IMR-90 (cell line): ENCODE measurements at regions not wholly inside any gene's neighbourhood (a gene's known extent, or its start where the extent isn't known, plus 50 kb on each side); places are given as distances from the start of the nearest gene placed in this dataset.
A peak's percentile ranks its signal among the peaks of the same experiment; 100 is the strongest.

Experiments used
- ATAC-seq: fragments of 200-7000 bp; cut with Tn5 transposase; 2 replicates; pipeline ENCODE4 v1.9.1; 2020; ENCODE audit warnings: low read depth, mild to moderate bottlenecking, moderate library complexity
- BruUV-seq: library from RNA; stranded (reverse); fragments of 400-500 nt; replicated peaks from 2 replicates; lab custom pipeline; 2021; lab: Mats Ljungman, UMichigan
- CTCF ChIA-PET: fragments of 300-600 bp; formaldehyde crosslinking; extraction: SDS; loops from one replicate; lab custom pipeline; 2021; ENCODE audit warnings: antibody characterized with exemption; lab: Yijun Ruan, JAX
- POLR2A ChIA-PET: fragments of 300-600 bp; sonication (Branson Sonifier 250); formaldehyde crosslinking; loops from one replicate; lab custom pipeline; 2022; ENCODE audit warnings: antibody characterized with exemption; ENCODE audit not compliant: unreplicated experiment; lab: Charles Lee
- DNase-seq: peaks from one replicate; pipeline ENCODE4 v3.0.0; 2013
- H2AFZ ChIP-seq: replicated peaks from 2 replicates; pipeline ENCODE3; 2013; ENCODE audit warnings: low read length, mild to moderate bottlenecking; ENCODE audit not compliant: poor library complexity
- H2AK5ac ChIP-seq: 2 replicates; pipeline ENCODE4 v1.6.1; 2013; ENCODE audit warnings: low read depth, low read length, inconsistent platforms
- H2AK9ac ChIP-seq: replicated peaks from 2 replicates; pipeline ENCODE3; 2013; ENCODE audit warnings: mild to moderate bottlenecking, low read depth, low read length, moderate library complexity; ENCODE audit not compliant: poor library complexity
- H2BK120ac ChIP-seq: 2 replicates; pipeline ENCODE4 v1.6.1; 2013; ENCODE audit warnings: low read depth, low read length, inconsistent platforms
- H2BK15ac ChIP-seq: 3 replicates; pipeline ENCODE4 v1.6.1; 2013; ENCODE audit warnings: low read depth, low read length, inconsistent platforms
- H2BK20ac ChIP-seq: 2 replicates; pipeline ENCODE4 v1.6.1; 2013; ENCODE audit warnings: low read depth, mild to moderate bottlenecking, inconsistent platforms, low read length, moderate library complexity
- H2BK5ac ChIP-seq: 2 replicates; pipeline ENCODE4 v1.6.1; 2013; ENCODE audit warnings: mild to moderate bottlenecking, low read depth, low read length, inconsistent platforms; ENCODE audit not compliant: poor library complexity, severe bottlenecking
- H3K14ac ChIP-seq: replicated peaks from 2 replicates; pipeline ENCODE4 v1.6.1; 2013; ENCODE audit warnings: low read depth, low read length, inconsistent platforms
- H3K18ac ChIP-seq: 2 replicates; pipeline ENCODE4 v1.6.1; 2013; ENCODE audit warnings: low read depth, low read length, control low read depth
- H3K23ac ChIP-seq: 2 replicates; pipeline ENCODE4 v1.6.1; 2013; ENCODE audit warnings: low read depth, low read length, inconsistent platforms
- H3K27ac ChIP-seq: 2 replicates; pipeline ENCODE4 v1.5.1; 2013; ENCODE audit warnings: mild to moderate bottlenecking, control low read depth, low read length; ENCODE audit not compliant: insufficient read depth
- H3K27me3 ChIP-seq: 2 replicates; pipeline ENCODE4 v1.6.1; 2013; ENCODE audit warnings: low read length; ENCODE audit not compliant: control insufficient read depth, insufficient read depth
- H3K36me3 ChIP-seq: 2 replicates; pipeline ENCODE4 v1.6.1; 2013; ENCODE audit warnings: low read length, mixed read lengths; ENCODE audit not compliant: control insufficient read depth, insufficient read depth
- H3K4ac ChIP-seq: 2 replicates; pipeline ENCODE4 v1.6.1; 2013; ENCODE audit warnings: low read depth, low read length, inconsistent platforms
- H3K4me1 ChIP-seq: 2 replicates; pipeline ENCODE4 v1.6.1; 2013; ENCODE audit warnings: low read length, mixed read lengths; ENCODE audit not compliant: control insufficient read depth, insufficient read depth
- H3K4me2 ChIP-seq: 2 replicates; pipeline ENCODE4 v1.6.1; 2013; ENCODE audit warnings: low read depth, mild to moderate bottlenecking, control low read depth, low read length, moderate library complexity
- H3K4me3 ChIP-seq: 2 replicates; pipeline ENCODE4 v1.5.1; 2013; ENCODE audit warnings: low read depth, mild to moderate bottlenecking, control low read depth, low read length, moderate library complexity; ENCODE audit not compliant: insufficient read depth
- H3K56ac ChIP-seq: 2 replicates; pipeline ENCODE4 v1.6.1; 2013; ENCODE audit warnings: low read length, inconsistent platforms; ENCODE audit not compliant: insufficient read depth; ENCODE audit errors: extremely low read depth
- H3K79me1 ChIP-seq, 2 experiments: 2 replicates each; pipeline ENCODE4 v1.6.1; 2013; ENCODE audit warnings: low read length in 2 of 2, inconsistent platforms in 1 of 2, low read depth in 1 of 2
- H3K9ac ChIP-seq: 2 replicates; pipeline ENCODE4 v1.6.1; 2013; ENCODE audit warnings: low read depth, low read length, control low read depth
- H3K9me1 ChIP-seq: 2 replicates; pipeline ENCODE4 v1.6.1; 2013; ENCODE audit warnings: low read length, inconsistent platforms; ENCODE audit not compliant: insufficient read depth
- H3K9me3 ChIP-seq: 2 replicates; pipeline ENCODE4 v1.6.1; 2013; ENCODE audit warnings: low read length; ENCODE audit not compliant: control insufficient read depth, insufficient read depth
- H4K20me1 ChIP-seq: 2 replicates; pipeline ENCODE4 v1.6.1; 2013; ENCODE audit warnings: low read length, inconsistent platforms; ENCODE audit not compliant: insufficient read depth
- H4K5ac ChIP-seq: 2 replicates; pipeline ENCODE4 v1.6.1; 2013; ENCODE audit warnings: mild to moderate bottlenecking, low read depth, low read length, control low read depth
- H4K8ac ChIP-seq, 2 experiments: 2 replicates each; pipeline ENCODE4 v1.6.1; 2013; ENCODE audit warnings: low read depth in 2 of 2, low read length in 2 of 2, control low read depth in 1 of 2, inconsistent platforms in 1 of 2
- H4K91ac ChIP-seq: 2 replicates; pipeline ENCODE4 v1.6.1; 2013; ENCODE audit warnings: low read depth, low read length, inconsistent platforms; ENCODE audit not compliant: insufficient read depth
- BHLHE40 ChIP-seq: fragments of 150-350 bp; IDR thresholded peaks from 2 replicates; pipeline ENCODE4 v1.6.1; 2016; ENCODE audit warnings: mild to moderate bottlenecking, low read depth, low read length
- CEBPB ChIP-seq: IDR thresholded peaks from 2 replicates; pipeline ENCODE4 v1.6.1; 2012; ENCODE audit warnings: low read depth, low read length, improper control_type of control experiment
- MAFK ChIP-seq: IDR thresholded peaks from 2 replicates; pipeline ENCODE4 v1.6.1; 2012; ENCODE audit warnings: low read depth, low read length, improper control_type of control experiment
- RAD21 ChIP-seq: IDR thresholded peaks from 2 replicates; pipeline ENCODE4 v1.6.1; 2012; ENCODE audit warnings: low read length, improper control_type of control experiment
- RCOR1 ChIP-seq: IDR thresholded peaks from 2 replicates; pipeline ENCODE4 v1.6.1; 2012; ENCODE audit warnings: mild to moderate bottlenecking, low read length, improper control_type of control experiment; ENCODE audit not compliant: insufficient replicate concordance
- RFX5 ChIP-seq: IDR thresholded peaks from 2 replicates; pipeline ENCODE4 v1.8.0; 2012; ENCODE audit warnings: low read depth, mild to moderate bottlenecking, low read length, moderate library complexity
- SMC3 ChIP-seq: fragments of 150-350 bp; IDR thresholded peaks from 2 replicates; pipeline ENCODE4 v1.6.1; 2016; ENCODE audit warnings: low read depth, mild to moderate bottlenecking, antibody characterized with exemption, low read length, moderate library complexity
- WGBS, 2 experiments: methylation state at CpG; one replicate each; pipeline versions ENCODE4 v1.1.5 to v1.1.7; 2013; ENCODE audit warnings: missing lambda C conversion rate in 2 of 2; ENCODE audit not compliant: insufficient read length in 1 of 2; ENCODE audit errors: extremely low coverage in 2 of 2; 5-methylcytosine and 5-hydroxymethylcytosine counted together
- dilution Hi-C: fragments of 300-500 bp; cut with HindIII; formaldehyde crosslinking; loops from one replicate; pipeline ENCODE4 v1.14.3; 2018; ENCODE audit warnings: low sequenced_read_pairs; ENCODE audit not compliant: unreplicated experiment
- in situ Hi-C: fragments of 300-500 bp; cut with MboI; formaldehyde crosslinking; loops from 3 replicates; pipeline ENCODE4 v1.14.3; 2019; ENCODE audit warnings: low sequenced_read_pairs, inconsistent platforms, mixed read lengths
- intact Hi-C: fragments of 100-400 bp; cut with micrococcal nuclease; formaldehyde crosslinking; loops from 2 replicates; pipeline ENCODE4 v1.10.0; 2022

- no peak overlapping the region for H2BK20ac ChIP-seq
- no peak overlapping the region for H3K27ac ChIP-seq
- H3K9me3 ChIP-seq = no peaks in the 10 kb centered on the region
- dilution Hi-C loops (no loop called here), in situ Hi-C loops (no loop called here), intact Hi-C loops (no loop called here)
- H3K9ac ChIP-seq = no peak overlapping the region
- H3K9me1 ChIP-seq = no peaks in the 10 kb centered on the region
- peaks cover 4% of the 10 kb centered on the region; the same call in 1 of the 2 replicates for H3K27me3 ChIP-seq
- H4K20me1 ChIP-seq = no peaks in the 10 kb centered on the region
- ChIA-PET CTCF (interaction anchor here (0.9 kb wide), 1 partner anchor 8 kb away, joined by 3 read pairs; no protein-coding TSS in a partner anchor), POLR2A (no interaction called here)
- no peak overlapping the region for H3K23ac ChIP-seq
- TF ChIP-seq MAFK (peak; percentile 97), RAD21 (no peak), BHLHE40 (no peak), RFX5 (no peak), CEBPB (no peak), RCOR1 (no peak), SMC3 (no peak)
- H3K14ac ChIP-seq = no peak overlapping the region
- no peaks in the 10 kb centered on the region for H3K79me1 ChIP-seq
- no peak overlapping the region for H2AFZ ChIP-seq
- BruUV-seq = no TSS peak
- H3K4me3 ChIP-seq = no peak overlapping the region
- no peak for ATAC-seq
- H4K91ac ChIP-seq = no peak overlapping the region
- no peaks in the 10 kb centered on the region for H3K36me3 ChIP-seq
- H2AK9ac ChIP-seq = no peak overlapping the region
- no peak overlapping the region for H2BK120ac ChIP-seq
- H3K4me1 ChIP-seq = no peaks in the 10 kb centered on the region
- no peak overlapping the region for H2BK5ac ChIP-seq
- no peak overlapping the region for H3K4me2 ChIP-seq
- H3K18ac ChIP-seq = no peak overlapping the region
- DNase-seq = no peak
- 0% methylated on average over 1 of the region's 5 CpGs; no CpG with 5 or more reads in 1 of the 2 experiments for WGBS, 2 experiments
- no peak overlapping the region for H2AK5ac ChIP-seq
- no peak overlapping the region for H4K8ac ChIP-seq
- H2BK15ac ChIP-seq = no peak overlapping the region
- no peak overlapping the region for H3K4ac ChIP-seq
- no peak overlapping the region for H3K56ac ChIP-seq
- H4K5ac ChIP-seq = no peak overlapping the region
Observed at GRCh38 chr10:113369365-113369694, 183.5 kb upstream of the HABP2 start.
